Left ventricle myocardium inferior (tissue), 1 donor: ENCODE measurements at regions not wholly inside any gene's neighbourhood (a gene's known extent, or its start where the extent isn't known, plus 50 kb on each side); places are given as distances from the start of the nearest gene placed in this dataset.

ENCODE experiments used
- DNase-seq: peaks from one replicate; pipeline ENCODE4 v3.0.0-alpha.2; 2020
- H3K27ac ChIP-seq: fragments of 200-600 bp; replicated peaks from 2 replicates; pipeline ENCODE4 v1.8.0; 2021
- H3K27me3 ChIP-seq: fragments of 200-600 bp; 2 replicates; pipeline ENCODE4 v1.8.0; 2021; ENCODE audit warnings: low read depth
- H3K36me3 ChIP-seq: fragments of 200-600 bp; 2 replicates; pipeline ENCODE4 v1.8.0; 2021
- H3K4me1 ChIP-seq: fragments of 200-600 bp; 2 replicates; pipeline ENCODE4 v1.8.0; 2021
- H3K4me3 ChIP-seq: fragments of 200-600 bp; 2 replicates; pipeline ENCODE4 v1.8.0; 2021; ENCODE audit warnings: mild to moderate bottlenecking, moderate library complexity
- H3K9me3 ChIP-seq: fragments of 200-600 bp; replicated peaks from 2 replicates; pipeline ENCODE4 v1.8.0; 2021
- CTCF ChIP-seq: fragments of 200-600 bp; IDR thresholded peaks from 2 replicates; pipeline ENCODE4 v1.8.0; 2021; ENCODE audit warnings: antibody characterized with exemption, mild to moderate bottlenecking, borderline replicate concordance
- intact Hi-C: fragments of 100-400 bp; cut with micrococcal nuclease; formaldehyde crosslinking; loops from one replicate; pipeline ENCODE4 v1.11.0; 2022
- donor health status: DM: no; HTN: yes; CAD: no; lungs with severe emphysema.

GRCh38 chr9:110121170-110121569 lies 86.8 kb downstream of the C9orf152 start:
- intact Hi-C loops, result no loop called here
- Histone ChIP-seq H3K36me3 (no peaks in the 10 kb centered on the region), H3K4me1 (peaks cover 84% of the 10 kb centered on the region), H3K9me3 (no peaks in the 10 kb centered on the region), H3K27me3 (no peaks in the 10 kb centered on the region), H3K4me3 (no peak overlapping the region), H3K27ac (peak overlapping the region; percentile 10)
- TF ChIP-seq CTCF, result no peak
- no peak for DNase-seq

GRCh38 chr9:110123341-110124095 lies 84.4 kb downstream of the C9orf152 start:
- DNase-seq, result no peak
- intact Hi-C loops, result no loop called here
- H3K4me1 ChIP-seq, result peaks cover 87% of the 10 kb centered on the region
- H3K4me3 ChIP-seq, result no peak overlapping the region
- peak overlapping the region; percentile 88 for H3K27ac ChIP-seq
- no peak for TF ChIP-seq CTCF
- no peaks in the 10 kb centered on the region for H3K9me3 ChIP-seq
- H3K27me3 ChIP-seq, result no peaks in the 10 kb centered on the region
- no peaks in the 10 kb centered on the region for H3K36me3 ChIP-seq

- DNase-seq, result no peak
- Histone ChIP-seq H3K27ac (peak overlapping the region; percentile 88), H3K27me3 (no peaks in the 10 kb centered on the region), H3K4me3 (peak overlapping the region; percentile 65), H3K36me3 (no peaks in the 10 kb centered on the region), H3K4me1 (peaks cover 94% of the 10 kb centered on the region), H3K9me3 (no peaks in the 10 kb centered on the region)
- intact Hi-C loops, result no loop called here
- TF ChIP-seq CTCF, result no peak
Observed at GRCh38 chr9:110124439-110124838, 83.5 kb downstream of the C9orf152 start.

GRCh38 chr9:110125207-110125751 lies 82.7 kb downstream of the C9orf152 start:
- intact Hi-C loops, result no loop called here
- peaks cover 97% of the 10 kb centered on the region for H3K4me1 ChIP-seq

GRCh38 chr9:110125763-110126351 lies 82.1 kb downstream of the C9orf152 start:
- Histone ChIP-seq H3K4me1 (peaks cover 97% of the 10 kb centered on the region), H3K36me3 (no peaks in the 10 kb centered on the region), H3K27ac (peak overlapping the region; percentile 88), H3K27me3 (no peaks in the 10 kb centered on the region), H3K4me3 (peak overlapping the region; percentile 65), H3K9me3 (no peaks in the 10 kb centered on the region)
- intact Hi-C loops, result no loop called here
- no peak for TF ChIP-seq CTCF
- DNase-seq, result no peak

More at GRCh38 chr9:110125207-110125751, 82.7 kb downstream of the C9orf152 start:
- Histone ChIP-seq H3K9me3 (no peaks in the 10 kb centered on the region), H3K36me3 (no peaks in the 10 kb centered on the region), H3K27ac (peak overlapping the region; percentile 88), H3K4me3 (peak overlapping the region; percentile 65), H3K27me3 (no peaks in the 10 kb centered on the region)
- no peak for TF ChIP-seq CTCF
- DNase-seq, result peak; percentile 86
